Endothelial cell of umbilical vein (primary cell): ENCODE measurements at regions not wholly inside any gene's neighbourhood (a gene's known extent, or its start where the extent isn't known, plus 50 kb on each side); places are given as distances from the start of the nearest gene placed in this dataset.

Experiments
- BruUV-seq: library from RNA; stranded (reverse); fragments of 400-500 nt; replicated peaks from 2 replicates; lab custom pipeline; 2021; lab: Mats Ljungman, UMichigan
- CTCF ChIA-PET: fragments of 300-600, 350-600 bp; sonication (Branson Sonifier 250); formaldehyde crosslinking; loops from one replicate; lab custom pipeline; 2021; ENCODE audit warnings: antibody characterized with exemption, inconsistent platforms; lab: Charles Lee
- POLR2A ChIA-PET: fragments of 300-600, 350-600 bp; sonication (Branson Sonifier 250); formaldehyde crosslinking; loops from one replicate; lab custom pipeline; 2021; ENCODE audit warnings: antibody characterized with exemption, inconsistent platforms; lab: Charles Lee
- DNase-seq: peaks from one replicate; pipeline ENCODE4 v3.0.0-alpha.2; 2011; ENCODE audit warnings: low read depth, low spot score
- FAIRE-seq: peaks from 2 replicates; lab custom pipeline; 2011; peaks lifted over from hg19 to GRCh38; lab: Jason Lieb, UNC
- H2AFZ ChIP-seq: 2 replicates; pipeline ENCODE4 v1.6.0; 2012; ENCODE audit warnings: low read depth, low read length, control low read depth, inconsistent platforms
- H3K27ac ChIP-seq: 2 replicates; pipeline ENCODE4 v1.5.1; 2011; ENCODE audit warnings: low read depth, mild to moderate bottlenecking, control low read depth, low read length, moderate library complexity; ENCODE audit not compliant: insufficient read depth
- H3K27me3 ChIP-seq, 2 experiments: 2 replicates each; pipeline versions ENCODE4 v1.6.0 to v1.6.1; 2011; ENCODE audit warnings: low read length in 2 of 2, mixed read lengths in 1 of 2; ENCODE audit not compliant: control insufficient read depth in 2 of 2, insufficient read depth in 2 of 2
- H3K36me3 ChIP-seq, 2 experiments: 2 replicates in 1 of 2; 3 replicates in 1 of 2; pipeline ENCODE4 v1.5.1; 2011; ENCODE audit warnings: low read length in 2 of 2, mild to moderate bottlenecking in 1 of 2, moderate library complexity in 1 of 2; ENCODE audit not compliant: control insufficient read depth in 2 of 2, insufficient read depth in 2 of 2; ENCODE audit errors: extremely low read depth in 1 of 2
- H3K4me1 ChIP-seq: 3 replicates; pipeline ENCODE4 v1.5.1; 2011; ENCODE audit warnings: mild to moderate bottlenecking, low read length; ENCODE audit not compliant: control insufficient read depth, insufficient read depth; ENCODE audit errors: extremely low read depth
- H3K4me2 ChIP-seq: 2 replicates; pipeline ENCODE4 v1.6.1; 2011; ENCODE audit warnings: low read length, control low read depth, mixed read lengths; ENCODE audit not compliant: insufficient read depth
- H3K4me3 ChIP-seq, 3 experiments: fragments of 200-600 bp in 1 of 3; sonication (generic), shearing (Covaris generic) in 1 of 3; replicated peaks in 1 of 3; 2 replicates each; pipeline ENCODE4 v1.5.1; 2011 to 2016; ENCODE audit warnings: control low read depth in 3 of 3, low read length in 3 of 3, mild to moderate bottlenecking in 2 of 3, inconsistent platforms in 1 of 3, low read depth in 1 of 3, moderate library complexity in 1 of 3; ENCODE audit not compliant: insufficient read depth in 1 of 3
- H3K79me2 ChIP-seq: 2 replicates; pipeline ENCODE4 v1.6.0; 2012; ENCODE audit warnings: low read length, inconsistent platforms; ENCODE audit not compliant: control insufficient read depth, insufficient read depth
- H3K9ac ChIP-seq: replicated peaks from 2 replicates; pipeline ENCODE3; 2011; ENCODE audit warnings: low read length, control low read depth; ENCODE audit not compliant: insufficient read depth; ENCODE audit errors: extremely low read depth
- H3K9me1 ChIP-seq: replicated peaks from 3 replicates; pipeline ENCODE4 v1.6.0; 2011; ENCODE audit warnings: mild to moderate bottlenecking, low read length; ENCODE audit not compliant: control insufficient read depth, insufficient read depth; ENCODE audit errors: extremely low read depth
- H3K9me3 ChIP-seq: replicated peaks from 2 replicates; pipeline ENCODE4 v1.5.1; 2012; ENCODE audit warnings: low read length, inconsistent platforms; ENCODE audit not compliant: control insufficient read depth, insufficient read depth
- H4K20me1 ChIP-seq: replicated peaks from 2 replicates; pipeline ENCODE3; 2011; ENCODE audit warnings: mild to moderate bottlenecking, low read length; ENCODE audit not compliant: control insufficient read depth, insufficient read depth; ENCODE audit errors: extremely low read depth
- EZH2 ChIP-seq: IDR thresholded peaks from 2 replicates; pipeline ENCODE4 v1.6.1; 2012; ENCODE audit warnings: borderline replicate concordance, low read depth, mild to moderate bottlenecking, moderate library complexity, low read length, inconsistent platforms; ENCODE audit not compliant: severe bottlenecking
- FOS ChIP-seq: IDR thresholded peaks from 2 replicates; pipeline ENCODE4 v1.6.1; 2011; ENCODE audit warnings: mild to moderate bottlenecking, low read length, moderate library complexity, borderline replicate concordance; ENCODE audit not compliant: insufficient read depth
- GATA2 ChIP-seq: IDR thresholded peaks from 2 replicates; pipeline ENCODE4 v1.7.0; 2011; ENCODE audit warnings: low read depth, mild to moderate bottlenecking, moderate library complexity, mixed read lengths, low read length; ENCODE audit not compliant: insufficient read length, insufficient read depth
- JUN ChIP-seq: IDR thresholded peaks from 2 replicates; pipeline ENCODE4 v1.6.1; 2011; ENCODE audit warnings: borderline replicate concordance, low read depth; ENCODE audit not compliant: insufficient read length, insufficient read depth
- MYC ChIP-seq: IDR thresholded peaks from one replicate; pipeline ENCODE4 v1.6.1; 2011; ENCODE audit warnings: mild to moderate bottlenecking, low read depth, low read length
- POLR2A ChIP-seq: IDR thresholded peaks from 2 replicates; pipeline ENCODE4 v1.6.1; 2012; ENCODE audit warnings: low read depth, mild to moderate bottlenecking, control low read depth, low read length
- POLR2AphosphoS5 ChIP-seq: IDR thresholded peaks from 2 replicates; pipeline ENCODE4 v1.6.1; 2012; ENCODE audit warnings: low read depth, mild to moderate bottlenecking, control low read depth, low read length, moderate library complexity; ENCODE audit not compliant: insufficient read depth
- dilution Hi-C: fragments of 300-500 bp; cut with MboI; formaldehyde crosslinking; loops from one replicate; pipeline ENCODE4 v1.15.0; 2019; ENCODE audit warnings: low sequenced_read_pairs; ENCODE audit not compliant: extremely low pct_ligation_motif_present
- intact Hi-C: fragments of 100-400 bp; cut with micrococcal nuclease; formaldehyde crosslinking; loops from one replicate; pipeline ENCODE4 v1.10.0; 2022
- TF ChIP-seq, protein P1 (sequence below): IDR thresholded peaks from 2 replicates; pipeline ENCODE4 v1.6.1; 2011; ENCODE audit not compliant: insufficient read depth, insufficient read length
- TF ChIP-seq, protein P2 (sequence below), 2 donors: IDR thresholded peaks; 1 replicate in 1 of 2; 2 replicates in 1 of 2; pipeline ENCODE4 v1.5.1; 2011; ENCODE audit warnings: low read length in 2 of 2, mild to moderate bottlenecking in 2 of 2, moderate library complexity in 2 of 2, control low read depth in 1 of 2, inconsistent platforms in 1 of 2, low read depth in 1 of 2; ENCODE audit not compliant: insufficient read depth in 1 of 2; ENCODE audit errors: extremely low read depth in 1 of 2

DNA sequence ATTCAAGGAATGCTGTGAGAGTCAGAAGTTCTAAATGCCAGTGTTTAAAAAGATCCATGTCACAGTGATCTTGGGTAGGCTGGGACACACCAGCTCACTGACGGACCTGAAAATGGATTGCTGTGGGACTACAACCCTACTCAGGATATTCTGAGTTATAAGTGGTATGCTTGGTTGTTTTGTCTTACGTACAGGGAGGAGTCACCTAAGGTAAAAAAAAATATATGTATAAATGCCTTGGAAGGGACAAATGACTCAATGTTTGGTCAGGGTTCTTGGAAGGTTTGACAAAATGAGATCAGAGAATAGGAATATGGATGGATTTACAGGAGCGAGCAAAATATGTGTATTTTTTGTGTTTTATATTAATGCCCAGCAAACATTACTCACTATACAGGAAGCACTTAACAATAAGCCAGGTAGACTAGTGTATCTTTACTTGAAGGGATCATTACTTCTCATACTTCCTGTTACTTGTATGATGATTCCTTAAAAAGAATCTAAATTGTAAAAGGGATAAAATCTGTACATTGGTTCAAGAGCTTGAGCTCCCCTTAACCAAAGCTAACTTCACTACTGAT lies 767.3 kb downstream of the GBE1 start:
- no peak overlapping the region for H3K4me3 ChIP-seq
- no peak overlapping the region for H2AFZ ChIP-seq
- H4K20me1 ChIP-seq, result no peaks in the 10 kb centered on the region
- dilution Hi-C loops (no loop called here), intact Hi-C loops (no loop called here)
- CTCF ChIA-PET, result no interaction called here
- BruUV-seq, result no TSS peak
- no peaks in the 10 kb centered on the region for H3K4me1 ChIP-seq
- H3K27ac ChIP-seq, result no peak overlapping the region
- H3K36me3 ChIP-seq, result no peaks in the 10 kb centered on the region
- no peaks in the 10 kb centered on the region for H3K79me2 ChIP-seq
- no peak overlapping the region for H3K9ac ChIP-seq
- no peaks in the 10 kb centered on the region for H3K9me3 ChIP-seq
- POLR2A ChIA-PET, result no interaction called here
- FAIRE-seq (no peak), DNase-seq (no peak)
- no peaks in the 10 kb centered on the region for H3K27me3 ChIP-seq
- H3K4me2 ChIP-seq, result no peak overlapping the region
- H3K9me1 ChIP-seq, result no peaks in the 10 kb centered on the region
- TF ChIP-seq FOS (no peak), JUN (no peak), MYC (no peak), EZH2 (no peak), GATA2 (no peak), POLR2A (no peak), POLR2AphosphoS5 (no peak)
- TF ChIP-seq, protein P1, sequence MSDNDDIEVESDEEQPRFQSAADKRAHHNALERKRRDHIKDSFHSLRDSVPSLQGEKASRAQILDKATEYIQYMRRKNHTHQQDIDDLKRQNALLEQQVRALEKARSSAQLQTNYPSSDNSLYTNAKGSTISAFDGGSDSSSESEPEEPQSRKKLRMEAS, result no peak
- TF ChIP-seq, protein P2, sequence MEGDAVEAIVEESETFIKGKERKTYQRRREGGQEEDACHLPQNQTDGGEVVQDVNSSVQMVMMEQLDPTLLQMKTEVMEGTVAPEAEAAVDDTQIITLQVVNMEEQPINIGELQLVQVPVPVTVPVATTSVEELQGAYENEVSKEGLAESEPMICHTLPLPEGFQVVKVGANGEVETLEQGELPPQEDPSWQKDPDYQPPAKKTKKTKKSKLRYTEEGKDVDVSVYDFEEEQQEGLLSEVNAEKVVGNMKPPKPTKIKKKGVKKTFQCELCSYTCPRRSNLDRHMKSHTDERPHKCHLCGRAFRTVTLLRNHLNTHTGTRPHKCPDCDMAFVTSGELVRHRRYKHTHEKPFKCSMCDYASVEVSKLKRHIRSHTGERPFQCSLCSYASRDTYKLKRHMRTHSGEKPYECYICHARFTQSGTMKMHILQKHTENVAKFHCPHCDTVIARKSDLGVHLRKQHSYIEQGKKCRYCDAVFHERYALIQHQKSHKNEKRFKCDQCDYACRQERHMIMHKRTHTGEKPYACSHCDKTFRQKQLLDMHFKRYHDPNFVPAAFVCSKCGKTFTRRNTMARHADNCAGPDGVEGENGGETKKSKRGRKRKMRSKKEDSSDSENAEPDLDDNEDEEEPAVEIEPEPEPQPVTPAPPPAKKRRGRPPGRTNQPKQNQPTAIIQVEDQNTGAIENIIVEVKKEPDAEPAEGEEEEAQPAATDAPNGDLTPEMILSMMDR (IDR thresholded peaks at IDR 0.05; ENCODE audit: extremely low read depth in 1 of 2, insufficient read depth in 1 of 2, low read depth in 1 of 2, low read length in 2 of 2), result no peak
